ENCODE measurements at regions not wholly inside any gene's neighbourhood (a gene's known extent, or its start where the extent isn't known, plus 50 kb on each side); places are given as distances from the start of the nearest gene placed in this dataset.

DNA sequence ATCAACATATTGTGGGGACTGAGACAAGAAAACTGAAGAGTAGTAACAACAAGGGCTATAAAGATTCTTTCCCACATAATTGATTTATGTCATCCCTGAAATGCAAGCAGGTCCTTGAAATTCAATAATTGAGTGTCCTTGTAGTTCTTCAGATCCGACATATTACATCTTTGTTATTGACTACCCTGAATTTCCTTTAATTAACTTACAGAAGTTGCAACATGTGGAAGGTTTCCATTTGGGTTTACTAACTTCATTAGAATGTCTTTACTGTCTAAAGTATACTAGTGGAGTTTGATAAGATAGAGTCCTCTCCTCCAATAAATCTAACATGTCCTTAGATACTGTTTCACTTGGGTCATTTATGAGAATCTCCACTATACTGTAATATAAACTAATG is 951.8 kb downstream of the SLC6A15 start:
- no peak for TF ChIP-seq FOXP2 (optimal IDR thresholded peaks at IDR 0.05; ENCODE audit: control extremely low read depth, extremely low read length, insufficient read depth)
- no peak for TF ChIP-seq EZH2 (IDR thresholded peaks at IDR 0.05)
